ENCODE measurements at regions not wholly inside any gene's neighbourhood (a gene's known extent, or its start where the extent isn't known, plus 50 kb on each side); places are given as distances from the start of the nearest gene placed in this dataset.
"Not testable (repeated sequence)": the region's sequence is repeated elsewhere in the genome, so short reads cannot be mapped to it uniquely, and the experiment has no call there.

DNA sequence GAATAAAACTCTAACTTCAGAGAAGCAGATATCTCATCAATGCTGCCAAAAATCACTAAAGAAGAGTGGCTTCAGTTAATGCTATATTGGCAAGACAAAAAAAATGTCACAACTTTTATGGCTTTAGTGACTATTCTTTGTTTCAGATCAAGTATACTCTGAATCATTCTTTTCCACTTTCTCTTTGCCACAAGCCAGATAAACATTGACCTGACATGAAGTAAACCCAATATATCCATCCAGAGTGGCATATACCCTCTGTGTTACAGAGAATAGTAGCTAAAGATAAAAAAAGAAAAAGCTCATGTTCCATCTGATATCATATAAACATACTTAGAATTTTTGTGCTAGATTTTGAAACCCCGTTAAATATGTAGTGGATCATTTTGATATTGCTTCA lies 206.7 kb upstream of the CNKSR2 start:
- Histone ChIP-seq H3K27me3 (ENCODE audit: control insufficient read depth, insufficient read depth, low read length) (no peaks in the 10 kb centered on the region), H3K9ac (ENCODE audit: low read length) (no peak overlapping the region), H3K27ac (ENCODE audit: low read depth, low read length) (no peak overlapping the region), H3K4me1 (ENCODE audit: control insufficient read depth, insufficient read depth, low read length) (no peaks in the 10 kb centered on the region), H3K36me3 (ENCODE audit: control insufficient read depth, insufficient read depth, low read length) (no peaks in the 10 kb centered on the region), H3K4me3 (ENCODE audit: low read length) (no peak overlapping the region)

DNA sequence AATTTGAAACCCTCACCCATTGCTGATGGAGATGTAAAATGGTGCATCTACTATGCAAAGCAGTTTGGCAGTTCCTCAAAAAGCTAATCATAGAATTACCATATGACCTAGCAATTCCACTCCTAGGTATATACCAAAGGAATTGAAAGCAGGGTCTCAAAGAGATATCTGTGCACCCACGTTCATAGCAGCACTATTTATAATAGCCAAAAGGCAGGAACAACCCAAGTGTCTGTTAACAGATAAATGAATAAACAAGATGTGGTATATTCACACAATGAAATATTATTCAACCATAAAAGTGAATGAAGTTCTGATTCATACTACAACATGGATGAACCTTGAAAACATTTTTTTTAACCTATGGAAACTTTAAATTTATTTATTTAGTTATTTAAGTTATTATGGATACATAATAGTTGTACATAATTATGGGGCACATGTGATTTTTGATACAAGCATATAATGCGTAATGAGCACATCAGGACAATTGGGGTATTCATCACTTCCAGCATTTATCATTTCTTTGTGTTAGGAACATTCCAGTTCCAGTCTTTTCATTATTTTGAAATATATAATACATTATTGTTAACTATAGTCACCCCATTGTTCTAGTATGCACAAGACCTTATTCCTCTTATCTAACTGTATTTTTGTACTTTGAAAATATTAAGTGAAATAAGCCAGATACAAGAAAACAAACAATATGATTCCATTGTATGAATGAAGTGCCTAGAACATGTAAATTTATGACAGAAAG lies 205.6 kb upstream of the CNKSR2 start:
- Histone ChIP-seq H3K9ac (ENCODE audit: low read length) (no peak overlapping the region), H3K36me3 (ENCODE audit: control insufficient read depth, insufficient read depth, low read length) (no peaks in the 10 kb centered on the region), H3K27me3 (ENCODE audit: control insufficient read depth, insufficient read depth, low read length) (no peaks in the 10 kb centered on the region), H3K27ac (ENCODE audit: low read depth, low read length) (no peak overlapping the region), H3K4me3 (ENCODE audit: low read length) (no peak overlapping the region), H3K4me1 (ENCODE audit: control insufficient read depth, insufficient read depth, low read length) (no peaks in the 10 kb centered on the region)

DNA sequence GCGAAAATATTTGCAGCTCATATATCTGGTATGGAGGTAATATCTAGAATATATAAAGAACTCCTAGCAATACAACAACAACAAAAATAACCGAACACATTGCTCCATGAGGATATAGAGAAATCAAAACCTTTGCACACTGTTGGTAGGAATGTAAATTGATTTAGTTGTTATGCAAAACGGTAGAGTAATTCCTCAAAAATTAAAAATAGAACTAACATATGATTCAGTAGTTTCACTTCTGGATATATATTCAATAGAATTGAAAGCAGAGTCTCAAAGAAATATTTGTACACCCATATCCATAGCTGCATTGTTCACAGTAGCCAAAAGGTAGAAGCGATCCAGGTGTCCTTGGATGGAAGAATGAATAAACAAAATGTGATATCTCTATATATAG lies 203.0 kb upstream of the CNKSR2 start:
- Histone ChIP-seq H3K27me3 (ENCODE audit: control insufficient read depth, insufficient read depth, low read length) (no peaks in the 10 kb centered on the region), H3K36me3 (ENCODE audit: control insufficient read depth, insufficient read depth, low read length) (no peaks in the 10 kb centered on the region), H3K4me3 (ENCODE audit: low read length) (no peak overlapping the region), H3K9ac (ENCODE audit: low read length) (no peak overlapping the region), H3K4me1 (ENCODE audit: control insufficient read depth, insufficient read depth, low read length) (peaks cover 4% of the 10 kb centered on the region), H3K27ac (ENCODE audit: low read depth, low read length) (no peak overlapping the region)

DNA sequence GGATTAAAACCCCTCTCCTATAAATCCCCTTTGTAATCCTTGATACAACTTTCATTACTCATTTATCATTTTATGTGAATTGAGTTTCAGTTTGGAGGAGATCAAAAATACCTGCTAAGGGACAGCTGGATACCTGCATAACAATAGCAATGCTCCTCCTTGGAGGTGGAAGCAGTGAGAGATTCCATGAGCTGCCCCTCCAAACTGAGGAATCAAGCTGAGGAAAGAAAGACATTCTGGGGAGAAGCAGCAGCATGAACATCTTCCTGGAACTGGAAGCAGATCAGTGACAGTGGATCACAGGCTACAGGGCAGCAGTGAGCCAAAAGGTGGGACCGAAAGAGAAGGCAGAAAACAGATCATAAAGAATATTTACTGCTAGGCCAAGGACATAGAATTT lies 199.8 kb upstream of the CNKSR2 start:
- H3K4me3 ChIP-seq (ENCODE audit: low read length) = no peak overlapping the region
- H3K27ac ChIP-seq (ENCODE audit: low read depth, low read length) = no peak overlapping the region
- no peaks in the 10 kb centered on the region for H3K27me3 ChIP-seq (ENCODE audit: control insufficient read depth, insufficient read depth, low read length)
- H3K9ac ChIP-seq (ENCODE audit: low read length) = no peak overlapping the region
- H3K4me1 ChIP-seq (ENCODE audit: control insufficient read depth, insufficient read depth, low read length) = peaks cover 4% of the 10 kb centered on the region
- H3K36me3 ChIP-seq (ENCODE audit: control insufficient read depth, insufficient read depth, low read length) = no peaks in the 10 kb centered on the region

DNA sequence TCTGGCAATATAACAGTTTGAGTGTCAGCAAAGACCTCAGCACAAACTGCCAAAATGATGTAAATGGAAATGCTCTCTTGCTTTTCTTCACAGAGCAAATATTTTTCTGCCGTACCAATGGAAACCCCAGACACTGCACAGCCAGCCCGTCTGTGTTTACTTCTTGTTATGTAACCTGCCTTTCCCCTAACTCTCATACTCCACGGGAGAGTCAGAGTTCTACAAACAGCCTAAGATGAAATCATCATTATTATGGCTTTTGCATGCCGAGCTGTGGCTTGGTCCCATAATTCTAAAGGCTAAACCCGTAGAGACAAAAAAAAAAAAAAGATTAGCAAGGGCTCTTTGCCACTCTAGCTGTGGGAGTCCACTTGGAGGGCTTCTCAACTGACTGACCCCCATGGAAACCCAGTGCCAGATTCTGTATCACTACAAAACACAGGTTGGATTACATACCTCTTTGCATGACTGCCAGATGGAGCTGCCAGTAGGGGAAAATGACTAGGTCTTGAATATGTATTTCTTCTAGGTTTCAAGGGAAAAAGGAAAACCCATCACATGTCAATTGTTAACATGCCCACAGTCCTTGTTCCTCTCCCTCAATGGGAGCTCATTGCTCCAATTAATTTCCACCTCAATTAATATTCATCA lies 197.2 kb upstream of the CNKSR2 start:
- peak overlapping the region; percentile 11 for H3K27ac ChIP-seq (ENCODE audit: low read depth, low read length)
- H3K36me3 ChIP-seq (ENCODE audit: control insufficient read depth, insufficient read depth, low read length) = no peaks in the 10 kb centered on the region
- H3K27me3 ChIP-seq (ENCODE audit: control insufficient read depth, insufficient read depth, low read length) = no peaks in the 10 kb centered on the region

DNA sequence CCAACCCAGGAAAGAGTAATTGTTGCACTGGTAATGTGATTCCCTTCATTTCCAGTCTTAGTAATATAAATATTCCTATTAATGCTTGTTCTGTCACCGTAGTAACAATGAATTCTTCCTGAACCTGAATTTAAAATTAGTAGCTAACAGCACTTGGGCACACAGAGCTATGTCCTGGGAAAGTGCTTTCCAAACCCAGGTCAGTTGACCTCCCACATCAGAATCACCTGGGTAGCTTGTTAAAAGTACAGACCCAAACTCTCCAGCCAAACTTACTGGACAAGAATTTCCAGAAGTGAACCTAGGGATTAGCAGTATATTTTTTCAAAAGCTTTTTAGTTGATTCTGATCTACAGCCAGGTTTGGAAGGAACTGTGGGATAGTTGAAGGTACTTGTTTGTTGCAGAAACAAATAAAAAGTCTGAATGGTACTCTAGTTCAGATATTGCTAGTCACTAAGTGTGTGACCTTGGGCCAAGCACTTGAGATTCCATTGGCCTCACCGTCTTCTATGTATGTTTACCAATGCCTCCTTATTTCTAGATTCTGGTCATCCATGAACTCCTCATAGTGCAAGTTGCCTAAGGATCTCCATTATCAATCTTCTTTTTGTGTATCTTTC lies 192.9 kb upstream of the CNKSR2 start:
- Histone ChIP-seq H3K27ac (ENCODE audit: low read depth, low read length) (no peak overlapping the region), H3K4me3 (ENCODE audit: low read length) (no peak overlapping the region), H3K9ac (ENCODE audit: low read length) (no peak overlapping the region), H3K36me3 (ENCODE audit: control insufficient read depth, insufficient read depth, low read length) (no peaks in the 10 kb centered on the region), H3K4me1 (ENCODE audit: control insufficient read depth, insufficient read depth, low read length) (no peaks in the 10 kb centered on the region), H3K27me3 (ENCODE audit: control insufficient read depth, insufficient read depth, low read length) (no peaks in the 10 kb centered on the region)

More for the DNA sequence above, 197.2 kb upstream of the CNKSR2 start:
- Histone ChIP-seq H3K4me1 (ENCODE audit: control insufficient read depth, insufficient read depth, low read length) (peaks cover 4% of the 10 kb centered on the region), H3K4me3 (ENCODE audit: low read length) (no peak overlapping the region), H3K9ac (ENCODE audit: low read length) (no peak overlapping the region)

DNA sequence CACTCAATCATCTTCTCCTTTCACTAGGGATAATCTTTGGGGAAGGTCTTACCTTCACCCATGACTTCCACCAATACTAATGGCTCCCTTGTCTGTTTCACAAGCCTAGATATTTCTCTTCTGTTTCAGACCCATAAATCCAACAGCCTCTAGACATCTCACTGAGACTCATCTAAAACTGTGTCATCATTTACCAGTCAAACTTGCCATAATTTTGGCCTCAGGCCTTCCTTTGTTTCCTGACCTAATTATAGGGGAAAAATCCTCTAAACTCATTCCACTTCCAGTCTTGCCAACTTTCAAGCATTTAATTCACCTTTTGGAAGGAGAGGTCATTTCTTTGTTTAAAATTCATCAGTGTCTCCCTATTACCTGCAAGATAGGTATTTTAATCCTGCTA lies 181.0 kb upstream of the CNKSR2 start:
- Histone ChIP-seq H3K27ac (ENCODE audit: low read depth, low read length) (no peak overlapping the region), H3K4me1 (ENCODE audit: control insufficient read depth, insufficient read depth, low read length) (no peaks in the 10 kb centered on the region)

DNA sequence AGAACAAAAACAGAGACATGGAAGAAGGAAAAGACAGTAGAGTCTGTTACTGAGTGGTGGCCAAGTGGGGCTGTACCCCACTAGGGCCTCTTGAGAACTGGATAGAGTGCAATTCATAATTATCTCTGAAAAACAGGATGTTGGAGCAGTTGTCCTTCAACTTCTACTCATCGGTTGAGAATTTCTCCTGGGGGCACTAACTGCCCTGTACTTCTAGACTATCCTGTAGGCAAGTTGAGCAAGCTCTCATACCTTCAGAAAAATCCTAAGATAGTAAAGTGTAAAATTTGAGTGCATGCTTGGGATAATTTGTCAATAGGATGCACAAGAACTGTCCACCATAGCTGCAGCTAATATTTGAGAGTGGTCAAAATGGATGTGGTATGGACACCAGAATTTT lies 179.7 kb upstream of the CNKSR2 start:
- Histone ChIP-seq H3K9ac (ENCODE audit: low read length) (no peak overlapping the region), H3K4me3 (ENCODE audit: low read length) (no peak overlapping the region), H3K27ac (ENCODE audit: low read depth, low read length) (no peak overlapping the region), H3K4me1 (ENCODE audit: control insufficient read depth, insufficient read depth, low read length) (no peaks in the 10 kb centered on the region), H3K27me3 (ENCODE audit: control insufficient read depth, insufficient read depth, low read length) (no peaks in the 10 kb centered on the region), H3K36me3 (ENCODE audit: control insufficient read depth, insufficient read depth, low read length) (no peaks in the 10 kb centered on the region)

More for the DNA sequence above, 181.0 kb upstream of the CNKSR2 start:
- no peak overlapping the region for H3K4me3 ChIP-seq (ENCODE audit: low read length)
- no peaks in the 10 kb centered on the region for H3K36me3 ChIP-seq (ENCODE audit: control insufficient read depth, insufficient read depth, low read length)
- no peaks in the 10 kb centered on the region for H3K27me3 ChIP-seq (ENCODE audit: control insufficient read depth, insufficient read depth, low read length)
- no peak overlapping the region for H3K9ac ChIP-seq (ENCODE audit: low read length)

DNA sequence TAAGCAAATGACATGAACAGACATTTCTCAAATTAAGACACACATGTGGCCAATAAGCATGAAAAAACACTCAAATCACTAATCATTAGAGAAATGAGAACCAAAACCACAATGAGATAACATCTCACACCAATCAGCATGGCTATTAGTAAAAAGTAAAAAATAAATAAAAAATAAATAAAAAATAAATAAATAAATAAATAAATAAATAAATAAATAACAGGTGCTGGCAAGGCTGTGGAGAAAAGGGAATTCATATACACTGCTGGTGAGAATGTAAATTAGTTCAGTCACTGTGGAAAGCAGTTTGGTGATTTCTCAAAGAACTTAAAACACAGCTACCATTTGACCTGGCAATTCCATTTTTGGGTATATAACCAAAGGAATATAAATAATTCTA lies 167.1 kb upstream of the CNKSR2 start:
- no peak overlapping the region for H3K4me3 ChIP-seq (ENCODE audit: low read length)
- H3K27me3 ChIP-seq (ENCODE audit: control insufficient read depth, insufficient read depth, low read length) = no peaks in the 10 kb centered on the region
- H3K9ac ChIP-seq (ENCODE audit: low read length) = no peak overlapping the region
- H3K4me1 ChIP-seq (ENCODE audit: control insufficient read depth, insufficient read depth, low read length) = no peaks in the 10 kb centered on the region
- H3K27ac ChIP-seq (ENCODE audit: low read depth, low read length) = no peak overlapping the region
- no peaks in the 10 kb centered on the region for H3K36me3 ChIP-seq (ENCODE audit: control insufficient read depth, insufficient read depth, low read length)

DNA sequence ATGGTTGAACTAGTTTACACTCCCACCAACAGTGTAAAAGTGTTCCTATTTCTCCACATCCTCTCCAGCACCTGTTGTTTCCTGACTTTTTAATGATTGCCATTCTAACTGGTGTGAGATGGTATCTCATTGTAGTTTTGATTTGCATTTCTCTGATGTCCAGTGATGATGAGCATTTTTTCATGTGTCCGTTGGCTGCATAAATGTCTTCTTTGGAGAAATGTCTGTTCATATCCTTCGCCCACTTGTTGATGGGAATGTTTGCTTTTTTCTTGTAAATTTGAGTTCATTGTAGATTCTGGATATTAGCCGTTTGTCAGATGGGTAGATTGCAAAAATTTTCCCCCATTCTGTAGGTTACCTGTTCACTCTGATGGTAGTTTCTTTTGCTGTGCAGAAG lies 155.0 kb upstream of the CNKSR2 start:
- not testable (repeated sequence) for H3K36me3 ChIP-seq (ENCODE audit: control insufficient read depth, insufficient read depth, low read length); H3K9ac ChIP-seq (ENCODE audit: low read length); H3K27me3 ChIP-seq (ENCODE audit: control insufficient read depth, insufficient read depth, low read length); H3K27ac ChIP-seq (ENCODE audit: low read depth, low read length); H3K4me1 ChIP-seq (ENCODE audit: control insufficient read depth, insufficient read depth, low read length); H3K4me3 ChIP-seq (ENCODE audit: low read length)

DNA sequence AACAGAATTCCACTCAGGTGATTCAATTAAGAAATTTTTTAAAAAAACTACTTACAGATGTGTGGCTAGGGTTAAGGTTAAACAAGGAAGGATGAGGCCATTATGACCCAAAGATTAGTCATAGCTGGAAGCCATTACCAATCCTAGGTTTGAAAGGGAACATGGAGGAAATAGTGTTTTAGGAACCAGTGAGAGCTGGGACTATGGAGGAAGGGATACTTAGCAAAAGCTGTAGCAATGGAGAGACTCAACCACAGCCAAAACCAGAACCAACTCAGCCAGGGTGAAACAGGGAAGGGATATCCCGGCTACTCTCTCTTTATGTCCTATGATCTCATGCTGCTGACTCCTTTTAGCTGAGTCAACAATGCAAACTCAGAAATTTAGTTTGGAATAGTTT lies 148.6 kb upstream of the CNKSR2 start:
- H3K9ac ChIP-seq (ENCODE audit: low read length) = no peak overlapping the region
- no peaks in the 10 kb centered on the region for H3K27me3 ChIP-seq (ENCODE audit: control insufficient read depth, insufficient read depth, low read length)
- H3K4me3 ChIP-seq (ENCODE audit: low read length) = no peak overlapping the region
- H3K4me1 ChIP-seq (ENCODE audit: control insufficient read depth, insufficient read depth, low read length) = no peaks in the 10 kb centered on the region
- H3K27ac ChIP-seq (ENCODE audit: low read depth, low read length) = no peak overlapping the region
- H3K36me3 ChIP-seq (ENCODE audit: control insufficient read depth, insufficient read depth, low read length) = no peaks in the 10 kb centered on the region

DNA sequence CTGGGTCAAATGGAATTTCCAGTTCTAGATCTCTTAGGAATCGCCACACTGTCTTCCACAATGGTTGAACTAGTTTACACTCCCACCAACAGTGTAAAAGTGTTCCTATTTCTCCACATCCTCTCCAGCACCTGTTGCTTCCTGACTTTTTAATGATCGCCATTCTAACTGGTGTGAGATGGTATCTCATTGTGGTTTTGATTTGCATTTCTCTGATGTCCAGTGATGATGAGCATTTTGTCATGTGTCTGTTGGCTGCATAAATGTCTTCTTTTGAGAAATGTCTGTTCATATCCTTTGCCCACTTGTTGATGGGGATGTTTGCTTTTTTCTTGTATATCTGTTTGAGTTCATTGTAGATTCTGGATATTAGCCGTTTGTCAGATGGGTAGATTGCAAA lies 145.2 kb upstream of the CNKSR2 start:
- not testable (repeated sequence) for H3K27ac ChIP-seq (ENCODE audit: low read depth, low read length); H3K9ac ChIP-seq (ENCODE audit: low read length); H3K27me3 ChIP-seq (ENCODE audit: control insufficient read depth, insufficient read depth, low read length); H3K4me3 ChIP-seq (ENCODE audit: low read length); H3K4me1 ChIP-seq (ENCODE audit: control insufficient read depth, insufficient read depth, low read length); H3K36me3 ChIP-seq (ENCODE audit: control insufficient read depth, insufficient read depth, low read length)
